NCI-H2107 treated with DMSO at 0.1 percent for 48 hours (cell line): ENCODE measurements at regions not wholly inside any gene's neighbourhood (a gene's known extent, or its start where the extent isn't known, plus 50 kb on each side); places are given as distances from the start of the nearest gene placed in this dataset.

ENCODE experiments used
- DNase-seq: peaks from one replicate; lab custom pipeline; 2025; ENCODE audit not compliant: unreplicated experiment; lab: John Stamatoyannopoulos, UW

GRCh38 chr6:145384503-145384902 is 350.8 kb downstream of the EPM2A start:
- no peak for DNase-seq

GRCh38 chr6:145396499-145396898 is 338.8 kb downstream of the EPM2A start:
- DNase-seq = no peak

GRCh38 chr6:145400508-145400907 is 334.8 kb downstream of the EPM2A start:
- no peak for DNase-seq

- DNase-seq = no peak
Observed at GRCh38 chr6:145405006-145405551, 330.2 kb downstream of the EPM2A start.

GRCh38 chr6:145406783-145407182 is 328.5 kb downstream of the EPM2A start:
- DNase-seq = no peak

DNA sequence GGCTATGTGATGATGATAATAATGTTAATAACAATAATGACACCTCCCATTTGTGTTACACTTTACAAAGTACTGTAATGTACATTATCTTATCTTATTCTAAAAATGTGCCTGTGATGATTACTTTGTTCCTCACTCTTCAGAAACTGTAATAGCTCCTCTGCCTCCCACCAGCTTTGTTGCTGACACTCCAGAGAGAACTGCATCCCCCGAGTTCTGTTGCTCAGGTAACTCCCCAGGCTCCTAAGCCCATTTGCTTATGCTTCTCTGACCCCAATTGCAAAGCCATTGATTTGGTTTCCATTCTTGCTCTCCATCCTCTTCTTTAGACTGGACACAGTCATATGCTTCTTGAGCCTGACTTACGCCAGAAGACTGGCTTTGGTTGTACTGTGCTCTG is 319.7 kb downstream of the EPM2A start:
- DNase-seq = no peak

GRCh38 chr6:145420599-145420998 is 314.7 kb downstream of the EPM2A start:
- no peak for DNase-seq

GRCh38 chr6:145423936-145424335 is 311.4 kb downstream of the EPM2A start:
- no peak for DNase-seq

DNA sequence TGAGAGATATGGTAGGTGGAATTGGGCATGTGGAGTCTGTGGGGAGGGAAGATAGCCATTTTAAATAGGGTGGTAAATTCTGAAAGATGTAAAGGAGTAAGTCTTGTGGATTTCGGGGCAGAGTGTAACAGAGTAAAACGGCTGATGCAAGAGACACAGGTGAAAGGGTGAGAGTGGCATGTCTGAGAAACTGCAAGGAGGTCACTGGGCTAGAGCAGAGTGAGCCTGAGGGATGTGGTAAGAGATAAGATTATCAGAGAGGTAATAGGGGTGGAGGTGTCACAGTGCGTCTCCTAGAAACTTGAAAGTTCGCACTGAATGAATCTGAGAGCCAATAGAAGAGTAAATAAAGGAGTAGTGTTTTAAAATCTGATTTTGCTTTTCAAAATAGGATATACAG is 308.1 kb downstream of the EPM2A start:
- DNase-seq = no peak

DNA sequence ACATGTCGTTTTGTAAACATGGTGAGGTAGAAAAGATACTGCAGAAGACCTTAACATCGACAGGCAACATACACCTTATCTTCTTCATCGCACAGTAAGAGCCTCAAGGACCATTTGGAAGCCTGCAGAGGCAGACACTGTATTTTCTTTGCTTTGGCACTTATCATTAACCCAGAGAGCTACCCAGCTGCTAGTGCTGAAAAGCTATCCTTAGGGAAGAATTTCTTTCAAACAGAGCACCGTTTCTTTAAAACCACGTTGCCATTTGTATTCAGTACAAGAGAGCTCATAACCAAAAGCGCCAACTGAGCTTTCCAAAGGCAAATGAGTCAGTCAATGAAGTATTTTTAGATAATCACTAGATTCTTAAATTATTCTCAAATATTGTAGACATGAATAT is 306.6 kb downstream of the EPM2A start:
- no peak for DNase-seq

GRCh38 chr6:145442110-145442509 is 293.2 kb downstream of the EPM2A start:
- no peak for DNase-seq

GRCh38 chr6:145445674-145446073 is 289.6 kb downstream of the EPM2A start:
- DNase-seq = no peak

DNA sequence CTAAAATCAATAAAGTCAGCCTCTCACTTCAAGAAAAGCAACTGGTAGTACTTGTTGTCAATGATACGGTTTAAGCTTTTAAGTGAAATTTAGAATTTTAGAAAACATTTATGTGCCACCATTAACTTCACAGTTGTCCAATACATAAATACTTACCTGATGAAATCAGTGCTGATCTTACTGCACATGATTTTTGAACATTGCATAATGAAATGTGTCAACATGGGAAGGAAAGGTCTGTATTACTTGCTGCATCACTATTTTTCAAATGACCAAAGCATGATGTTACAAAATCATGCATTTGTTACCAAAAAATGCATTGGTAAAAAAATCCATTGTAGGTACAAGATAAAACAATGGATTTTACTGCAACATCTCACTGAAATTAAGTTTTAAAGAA is 284.3 kb downstream of the EPM2A start:
- no peak for DNase-seq

GRCh38 chr6:145453376-145453775 is 281.9 kb downstream of the EPM2A start:
- no peak for DNase-seq

DNA sequence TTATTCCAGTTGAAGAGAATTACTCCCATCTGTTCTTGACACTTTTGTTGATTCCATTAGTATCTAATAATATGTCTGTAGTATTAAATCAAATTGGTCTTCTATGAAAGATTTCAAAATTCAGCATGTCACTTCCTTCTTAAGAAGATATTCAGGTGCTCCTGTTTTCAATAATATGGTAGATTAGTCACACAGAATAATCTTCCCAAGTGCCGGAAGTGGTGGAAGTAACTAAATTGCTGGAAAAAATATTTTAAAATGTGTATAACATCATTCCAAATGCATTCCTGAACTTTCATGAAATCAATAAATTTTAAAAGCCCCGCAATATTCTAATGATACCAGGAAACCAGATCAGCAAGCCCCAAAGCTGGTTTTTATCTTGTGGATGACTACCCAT is 281.3 kb downstream of the EPM2A start:
- DNase-seq = no peak

DNA sequence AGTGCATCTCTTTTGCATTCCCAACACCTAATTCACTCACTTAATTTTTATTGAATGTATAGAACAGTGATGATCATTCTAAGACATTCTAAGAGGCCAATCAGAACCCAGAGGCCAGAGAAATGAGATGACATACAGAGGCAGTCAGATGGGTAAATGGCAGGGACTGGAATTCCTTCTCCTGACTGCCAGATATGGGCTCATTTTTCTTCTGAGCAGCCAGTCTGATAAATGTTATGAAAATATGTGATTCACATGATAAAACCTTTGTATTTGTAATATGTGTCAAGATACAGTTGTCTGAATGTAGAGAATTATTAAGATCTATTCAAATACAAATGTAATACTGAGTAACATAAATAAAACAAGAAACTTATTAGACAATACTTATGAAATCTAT is 277.8 kb downstream of the EPM2A start:
- no peak for DNase-seq

DNA sequence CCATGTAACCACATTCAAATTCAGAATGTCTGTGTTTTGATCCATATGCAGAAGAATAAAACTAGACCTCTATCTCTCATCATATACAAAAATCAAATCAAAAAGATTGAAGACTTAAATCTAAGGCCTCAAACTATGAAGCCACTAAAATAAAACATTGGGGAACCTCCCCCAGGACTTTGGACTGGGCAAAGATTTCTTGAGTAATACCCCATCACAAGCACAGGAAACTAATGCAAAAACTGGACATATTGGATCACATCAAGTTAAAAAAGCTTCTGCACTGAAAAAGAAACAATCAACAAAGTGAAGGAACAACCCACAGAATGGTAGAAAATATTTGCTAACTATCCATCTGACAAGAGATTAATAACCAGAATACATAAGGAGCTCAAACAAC is 266.8 kb downstream of the EPM2A start:
- no peak for DNase-seq

DNA sequence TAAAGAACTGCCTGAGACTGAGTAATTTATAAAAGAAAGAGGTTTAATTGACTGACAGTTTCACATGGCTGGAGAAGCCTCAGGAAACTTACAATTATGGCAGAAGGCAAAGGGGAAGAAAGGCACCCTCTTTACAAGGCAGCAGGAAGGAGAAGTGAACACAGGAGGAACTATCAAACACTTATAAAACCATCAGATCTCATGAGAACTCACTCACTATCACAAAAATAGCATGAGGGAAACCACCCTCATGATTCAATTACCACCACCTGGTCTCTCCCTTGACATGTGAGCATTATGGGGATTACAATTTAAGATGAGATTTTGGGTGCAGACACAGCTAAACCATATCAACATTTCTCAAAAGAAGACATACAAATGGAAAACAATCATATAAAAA is 266.3 kb downstream of the EPM2A start:
- no peak for DNase-seq

- DNase-seq = no peak
Observed at GRCh38 chr6:145475794-145476396, 259.4 kb downstream of the EPM2A start.

GRCh38 chr6:145480024-145480423 is 255.3 kb downstream of the EPM2A start:
- no peak for DNase-seq

DNA sequence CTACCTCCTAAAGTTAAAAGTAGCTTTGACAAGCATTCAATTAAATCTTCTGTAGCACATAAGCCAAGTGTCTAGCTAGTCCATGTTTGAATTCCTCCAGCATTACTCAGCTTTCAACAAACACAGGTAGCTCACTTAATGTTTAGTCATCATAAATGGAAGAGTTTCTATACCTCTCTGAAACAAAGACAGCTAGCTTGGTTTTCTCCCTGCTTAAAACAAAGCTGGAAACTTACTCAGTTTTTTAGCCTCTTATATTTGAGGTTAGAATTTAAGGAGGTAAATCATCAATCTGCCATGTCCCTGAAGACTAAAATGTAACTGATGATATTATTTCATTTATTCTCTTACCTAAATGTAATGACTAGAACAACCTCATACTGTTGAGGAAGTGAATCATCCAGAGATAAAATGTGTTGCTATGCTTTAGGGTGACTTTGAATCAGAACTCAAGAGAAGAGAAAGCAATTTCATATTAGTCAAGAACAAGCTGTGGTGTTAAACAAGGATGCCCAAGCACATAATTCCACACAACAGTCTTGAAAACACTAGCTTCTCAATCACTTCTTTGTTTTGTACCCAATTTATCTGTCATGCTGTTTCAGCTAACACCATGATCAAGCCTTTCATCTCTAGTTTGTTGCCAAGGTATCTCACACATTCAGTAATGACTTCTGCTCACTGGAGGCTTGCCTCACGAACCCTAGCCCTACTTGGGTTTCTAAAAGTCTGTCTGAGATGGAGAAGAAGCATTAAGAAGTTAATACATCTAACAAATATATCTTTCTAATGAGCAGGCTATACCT is 251.9 kb downstream of the EPM2A start:
- no peak for DNase-seq

GRCh38 chr6:145485288-145485687 is 250.0 kb downstream of the EPM2A start:
- no peak for DNase-seq

DNA sequence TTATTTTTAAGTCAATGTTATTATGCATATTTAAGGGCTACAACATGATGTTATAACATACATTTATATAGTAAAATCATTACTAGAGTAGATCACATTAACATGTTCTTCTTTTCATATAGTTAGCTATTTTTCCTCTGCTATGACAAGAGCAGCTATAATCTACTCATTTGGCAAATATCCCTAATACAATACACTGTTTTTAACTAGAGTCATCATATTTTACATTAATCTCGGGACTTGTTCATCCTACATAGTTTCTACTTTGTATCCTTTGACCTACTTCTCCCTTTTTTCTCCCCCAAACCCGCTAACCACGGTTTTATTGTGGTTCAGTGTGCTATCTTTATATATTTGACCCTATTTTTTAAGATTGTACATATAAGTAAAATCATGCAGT is 249.0 kb downstream of the EPM2A start:
- DNase-seq = no peak
